Neural cell (in vitro differentiated cells): ENCODE measurements at regions not wholly inside any gene's neighbourhood (a gene's known extent, or its start where the extent isn't known, plus 50 kb on each side); places are given as distances from the start of the nearest gene placed in this dataset.

Experiments used
- H2AFZ ChIP-seq: fragments of 200-600, 300-800 bp; sonication (generic), shearing (Covaris generic); 2 replicates; pipeline ENCODE4 v1.6.0; 2014; ENCODE audit warnings: low read depth, mild to moderate bottlenecking, antibody characterized with exemption, low read length, moderate library complexity
- H3F3A ChIP-seq: fragments of 200-600 bp; shearing (Covaris generic); 2 replicates; pipeline ENCODE4 v1.6.1; 2016; ENCODE audit warnings: mild to moderate bottlenecking, moderate library complexity, mixed read lengths, antibody characterized with exemption, low read length; ENCODE audit not compliant: insufficient read depth, poor library complexity, severe bottlenecking
- H3K27ac ChIP-seq: fragments of 200-600, 300-800 bp; sonication (generic), shearing (Covaris generic); 2 replicates; pipeline ENCODE4 v1.5.1; 2014; ENCODE audit warnings: mild to moderate bottlenecking, low read length, moderate library complexity
- H3K27me3 ChIP-seq: fragments of 300-800, 200-600 bp; sonication (generic), shearing (Covaris generic); 2 replicates; pipeline ENCODE4 v1.6.0; 2014; ENCODE audit warnings: mild to moderate bottlenecking, low read depth, low read length, moderate library complexity; ENCODE audit not compliant: insufficient read depth
- H3K36me3 ChIP-seq: fragments of 300-800, 200-600 bp; sonication (generic), shearing (Covaris generic); 2 replicates; pipeline ENCODE4 v1.5.1; 2014; ENCODE audit warnings: mild to moderate bottlenecking, antibody characterized with exemption, low read length, moderate library complexity; ENCODE audit not compliant: insufficient read depth
- H3K4me2 ChIP-seq: fragments of 300-800, 200-600 bp; sonication (generic), shearing (Covaris generic); 2 replicates; pipeline ENCODE4 v1.6.0; 2014; ENCODE audit warnings: mild to moderate bottlenecking, low read length
- H3K4me3 ChIP-seq: fragments of 300-800, 200-600 bp; sonication (generic), shearing (Covaris generic); 2 replicates; pipeline ENCODE4 v1.5.1; 2014; ENCODE audit warnings: mild to moderate bottlenecking, low read length, moderate library complexity
- H3K79me2 ChIP-seq: fragments of 200-600 bp; shearing (Covaris generic); replicated peaks from 2 replicates; pipeline ENCODE4 v1.6.0; 2014; ENCODE audit warnings: mild to moderate bottlenecking, low read length, moderate library complexity; ENCODE audit not compliant: insufficient read depth
- H3K9ac ChIP-seq: fragments of 300-800, 200-600 bp; sonication (generic), shearing (Covaris generic); 2 replicates; pipeline ENCODE4 v1.6.1; 2016; ENCODE audit warnings: mild to moderate bottlenecking, low read length, mixed read lengths
- H3K9me2 ChIP-seq: fragments of 200-600 bp; shearing (Covaris generic); 2 replicates; pipeline ENCODE4 v1.6.1; 2016; ENCODE audit warnings: mild to moderate bottlenecking, low read length, mixed read lengths; ENCODE audit not compliant: insufficient read depth
- H3K9me3 ChIP-seq: fragments of 200-600, 300-800 bp; sonication (generic), shearing (Covaris generic); 2 replicates; pipeline ENCODE4 v1.6.1; 2016; ENCODE audit warnings: mild to moderate bottlenecking, mixed run types, low read length, moderate library complexity, mixed read lengths
- H4K20me1 ChIP-seq: fragments of 200-600 bp; shearing (Covaris generic); 2 replicates; pipeline ENCODE4 v1.6.1; 2016; ENCODE audit warnings: mild to moderate bottlenecking, mixed run types; ENCODE audit not compliant: insufficient read depth
- CTCF ChIP-seq: fragments of 450-650 bp; IDR thresholded peaks from 2 replicates; pipeline ENCODE4 v1.5.1; 2014; ENCODE audit warnings: antibody characterized with exemption, mild to moderate bottlenecking, moderate library complexity; ENCODE audit not compliant: poor library complexity, severe bottlenecking
- EP300 ChIP-seq: fragments of 450-650 bp; conservative IDR thresholded peaks from 2 replicates; pipeline ENCODE4 v1.6.1; 2014; ENCODE audit warnings: antibody characterized with exemption, mild to moderate bottlenecking, moderate library complexity; ENCODE audit not compliant: poor library complexity, severe bottlenecking
- EZH2 ChIP-seq: fragments of 200-600, 300-800 bp; shearing (Covaris generic), sonication (generic); IDR thresholded peaks from 2 replicates; pipeline ENCODE4 v1.6.1; 2014; ENCODE audit warnings: antibody characterized with exemption, low read length, borderline replicate concordance, mild to moderate bottlenecking; ENCODE audit not compliant: insufficient read depth, poor library complexity, severe bottlenecking
- MXI1 ChIP-seq: fragments of 450-650 bp; conservative IDR thresholded peaks from 2 replicates; pipeline ENCODE4 v1.6.1; 2014; ENCODE audit warnings: antibody characterized with exemption, mild to moderate bottlenecking; ENCODE audit not compliant: poor library complexity, severe bottlenecking
- POLR2AphosphoS5 ChIP-seq: IDR thresholded peaks from 2 replicates; pipeline ENCODE4 v1.6.1; 2012
- RAD21 ChIP-seq: fragments of 450-650 bp; conservative IDR thresholded peaks from 2 replicates; pipeline ENCODE4 v1.6.1; 2014; ENCODE audit warnings: antibody characterized with exemption, mild to moderate bottlenecking, moderate library complexity
- SMC3 ChIP-seq: fragments of 450-650 bp; conservative IDR thresholded peaks from 2 replicates; pipeline ENCODE4 v1.6.1; 2014; ENCODE audit warnings: antibody characterized with exemption, mild to moderate bottlenecking, moderate library complexity; ENCODE audit not compliant: poor library complexity
- TAF1 ChIP-seq: IDR thresholded peaks from 2 replicates; pipeline ENCODE4 v1.6.1; 2012; ENCODE audit warnings: low read depth
- TF ChIP-seq, protein P1 (sequence below): IDR thresholded peaks from 2 replicates; pipeline ENCODE4 v1.6.1; 2012; ENCODE audit warnings: borderline replicate concordance

- Histone ChIP-seq H2AFZ (no peak overlapping the region), H3K36me3 (no peaks in the 10 kb centered on the region), H3K9ac (no peak overlapping the region), H3F3A (no peaks in the 10 kb centered on the region), H3K27me3 (no peaks in the 10 kb centered on the region), H3K4me2 (no peak overlapping the region), H4K20me1 (no peaks in the 10 kb centered on the region), H3K9me2 (no peaks in the 10 kb centered on the region), H3K9me3 (no peaks in the 10 kb centered on the region), H3K4me3 (no peak overlapping the region), H3K79me2 (no peaks in the 10 kb centered on the region), H3K27ac (no peak overlapping the region)
- TF ChIP-seq SMC3 (no peak), EP300 (no peak), CTCF (no peak), MXI1 (no peak), POLR2AphosphoS5 (no peak), RAD21 (no peak), EZH2 (no peak), TAF1 (no peak)
- TF ChIP-seq, protein P1, sequence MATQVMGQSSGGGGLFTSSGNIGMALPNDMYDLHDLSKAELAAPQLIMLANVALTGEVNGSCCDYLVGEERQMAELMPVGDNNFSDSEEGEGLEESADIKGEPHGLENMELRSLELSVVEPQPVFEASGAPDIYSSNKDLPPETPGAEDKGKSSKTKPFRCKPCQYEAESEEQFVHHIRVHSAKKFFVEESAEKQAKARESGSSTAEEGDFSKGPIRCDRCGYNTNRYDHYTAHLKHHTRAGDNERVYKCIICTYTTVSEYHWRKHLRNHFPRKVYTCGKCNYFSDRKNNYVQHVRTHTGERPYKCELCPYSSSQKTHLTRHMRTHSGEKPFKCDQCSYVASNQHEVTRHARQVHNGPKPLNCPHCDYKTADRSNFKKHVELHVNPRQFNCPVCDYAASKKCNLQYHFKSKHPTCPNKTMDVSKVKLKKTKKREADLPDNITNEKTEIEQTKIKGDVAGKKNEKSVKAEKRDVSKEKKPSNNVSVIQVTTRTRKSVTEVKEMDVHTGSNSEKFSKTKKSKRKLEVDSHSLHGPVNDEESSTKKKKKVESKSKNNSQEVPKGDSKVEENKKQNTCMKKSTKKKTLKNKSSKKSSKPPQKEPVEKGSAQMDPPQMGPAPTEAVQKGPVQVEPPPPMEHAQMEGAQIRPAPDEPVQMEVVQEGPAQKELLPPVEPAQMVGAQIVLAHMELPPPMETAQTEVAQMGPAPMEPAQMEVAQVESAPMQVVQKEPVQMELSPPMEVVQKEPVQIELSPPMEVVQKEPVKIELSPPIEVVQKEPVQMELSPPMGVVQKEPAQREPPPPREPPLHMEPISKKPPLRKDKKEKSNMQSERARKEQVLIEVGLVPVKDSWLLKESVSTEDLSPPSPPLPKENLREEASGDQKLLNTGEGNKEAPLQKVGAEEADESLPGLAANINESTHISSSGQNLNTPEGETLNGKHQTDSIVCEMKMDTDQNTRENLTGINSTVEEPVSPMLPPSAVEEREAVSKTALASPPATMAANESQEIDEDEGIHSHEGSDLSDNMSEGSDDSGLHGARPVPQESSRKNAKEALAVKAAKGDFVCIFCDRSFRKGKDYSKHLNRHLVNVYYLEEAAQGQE = no peak
These were observed 254.1 kb upstream of the DAPK1 start for GRCh38 chr9:87243602-87244001.

GRCh38 chr9:87245271-87245670 is 252.4 kb upstream of the DAPK1 start:
- no peak overlapping the region for H3K4me2 ChIP-seq
- H3K9me3 ChIP-seq = no peaks in the 10 kb centered on the region
- no peak overlapping the region for H3K27ac ChIP-seq
- H3K36me3 ChIP-seq = no peaks in the 10 kb centered on the region
- H3K27me3 ChIP-seq = no peaks in the 10 kb centered on the region
- no peaks in the 10 kb centered on the region for H3K79me2 ChIP-seq
- H3K9ac ChIP-seq = no peak overlapping the region
- H3K4me3 ChIP-seq = no peak overlapping the region
- H4K20me1 ChIP-seq = no peaks in the 10 kb centered on the region
- H3F3A ChIP-seq = no peaks in the 10 kb centered on the region
- TF ChIP-seq CTCF (no peak), MXI1 (no peak), SMC3 (no peak), POLR2AphosphoS5 (no peak), EZH2 (no peak), EP300 (no peak), RAD21 (no peak), TAF1 (no peak)
- TF ChIP-seq, protein P1 = no peak
- H2AFZ ChIP-seq = no peak overlapping the region
- no peaks in the 10 kb centered on the region for H3K9me2 ChIP-seq
